BE2C (cell line): ENCODE measurements at regions not wholly inside any gene's neighbourhood (a gene's known extent, or its start where the extent isn't known, plus 50 kb on each side); places are given as distances from the start of the nearest gene placed in this dataset.

Experiments
- DNase-seq: peaks from one replicate; pipeline ENCODE4 v3.0.0-alpha.2; 2020
- H3K27me3 ChIP-seq: fragments of 250-450 bp; sonication (Bioruptor Pico); 2 replicates; pipeline ENCODE4 v1.5.1; 2020; ENCODE audit warnings: mild to moderate bottlenecking
- H3K36me3 ChIP-seq: fragments of 250-450 bp; sonication (Bioruptor Pico); 2 replicates; pipeline ENCODE4 v1.5.1; 2020; ENCODE audit warnings: mild to moderate bottlenecking
- H3K4me1 ChIP-seq: fragments of 250-450 bp; sonication (Bioruptor Pico); 2 replicates; pipeline ENCODE4 v1.5.1; 2020
- H3K4me3 ChIP-seq: 2 replicates; pipeline ENCODE4 v1.5.1; 2011; ENCODE audit warnings: low read depth, low read length
- H3K9me3 ChIP-seq: fragments of 250-450 bp; sonication (Bioruptor Pico); 2 replicates; pipeline ENCODE4 v1.5.1; 2020
- TF ChIP-seq, protein P1 (sequence below): IDR thresholded peaks from 2 replicates; pipeline ENCODE4 v1.5.1; 2012; ENCODE audit warnings: mild to moderate bottlenecking, low read depth, low read length

- Histone ChIP-seq H3K27me3 (no peaks in the 10 kb centered on the region), H3K4me3 (no peak overlapping the region), H3K9me3 (no peaks in the 10 kb centered on the region), H3K4me1 (no peaks in the 10 kb centered on the region), H3K36me3 (no peaks in the 10 kb centered on the region)
- TF ChIP-seq, protein P1, sequence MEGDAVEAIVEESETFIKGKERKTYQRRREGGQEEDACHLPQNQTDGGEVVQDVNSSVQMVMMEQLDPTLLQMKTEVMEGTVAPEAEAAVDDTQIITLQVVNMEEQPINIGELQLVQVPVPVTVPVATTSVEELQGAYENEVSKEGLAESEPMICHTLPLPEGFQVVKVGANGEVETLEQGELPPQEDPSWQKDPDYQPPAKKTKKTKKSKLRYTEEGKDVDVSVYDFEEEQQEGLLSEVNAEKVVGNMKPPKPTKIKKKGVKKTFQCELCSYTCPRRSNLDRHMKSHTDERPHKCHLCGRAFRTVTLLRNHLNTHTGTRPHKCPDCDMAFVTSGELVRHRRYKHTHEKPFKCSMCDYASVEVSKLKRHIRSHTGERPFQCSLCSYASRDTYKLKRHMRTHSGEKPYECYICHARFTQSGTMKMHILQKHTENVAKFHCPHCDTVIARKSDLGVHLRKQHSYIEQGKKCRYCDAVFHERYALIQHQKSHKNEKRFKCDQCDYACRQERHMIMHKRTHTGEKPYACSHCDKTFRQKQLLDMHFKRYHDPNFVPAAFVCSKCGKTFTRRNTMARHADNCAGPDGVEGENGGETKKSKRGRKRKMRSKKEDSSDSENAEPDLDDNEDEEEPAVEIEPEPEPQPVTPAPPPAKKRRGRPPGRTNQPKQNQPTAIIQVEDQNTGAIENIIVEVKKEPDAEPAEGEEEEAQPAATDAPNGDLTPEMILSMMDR = peak; percentile 31; the same call in 1 of the 2 replicates
- no peak for DNase-seq
Observed at GRCh38 chr18:66819235-66819634, 215.3 kb upstream of the CDH19 start.

- TF ChIP-seq, protein P1 = no peak
Observed at GRCh38 chr18:66813138-66813537, 209.2 kb upstream of the CDH19 start.

GRCh38 chr18:66795051-66795450, 191.2 kb upstream of the CDH19 start:
- Histone ChIP-seq H3K36me3 (no peaks in the 10 kb centered on the region), H3K9me3 (no peaks in the 10 kb centered on the region), H3K27me3 (no peaks in the 10 kb centered on the region), H3K4me3 (no peak overlapping the region), H3K4me1 (no peaks in the 10 kb centered on the region)
- TF ChIP-seq, protein P1 = no peak
- no peak for DNase-seq

More at GRCh38 chr18:66813138-66813537, 209.2 kb upstream of the CDH19 start:
- no peak for DNase-seq
- Histone ChIP-seq H3K4me1 (no peaks in the 10 kb centered on the region), H3K27me3 (no peaks in the 10 kb centered on the region), H3K4me3 (no peak overlapping the region), H3K9me3 (no peaks in the 10 kb centered on the region), H3K36me3 (no peaks in the 10 kb centered on the region)

DNA sequence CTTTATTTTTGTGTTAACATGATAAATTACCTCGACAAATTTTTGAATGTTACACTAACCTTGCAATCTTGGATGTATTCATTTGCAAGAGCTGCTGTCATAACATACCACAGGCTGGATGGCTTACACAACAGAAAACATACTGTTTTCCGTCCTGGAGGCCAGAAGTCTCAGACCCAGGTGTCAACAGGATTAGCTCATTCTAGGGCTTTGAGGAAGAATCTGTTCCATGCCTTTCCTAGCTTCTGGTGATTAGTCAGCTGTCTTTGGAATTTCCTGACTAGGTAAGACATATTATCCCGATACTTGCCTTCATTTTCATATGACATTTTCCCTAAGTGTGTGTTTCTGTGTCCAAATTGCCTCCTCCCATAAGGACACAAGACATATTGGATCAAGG, 188.6 kb upstream of the CDH19 start:
- Histone ChIP-seq H3K36me3 (no peaks in the 10 kb centered on the region), H3K9me3 (no peaks in the 10 kb centered on the region), H3K4me1 (no peaks in the 10 kb centered on the region), H3K27me3 (no peaks in the 10 kb centered on the region), H3K4me3 (no peak overlapping the region)
- no peak for DNase-seq
- TF ChIP-seq, protein P1 = no peak

GRCh38 chr18:66780609-66781008, 176.7 kb upstream of the CDH19 start:
- Histone ChIP-seq H3K4me1 (no peaks in the 10 kb centered on the region), H3K36me3 (no peaks in the 10 kb centered on the region), H3K4me3 (no peak overlapping the region), H3K9me3 (no peaks in the 10 kb centered on the region), H3K27me3 (no peaks in the 10 kb centered on the region)
- TF ChIP-seq, protein P1 = no peak
- DNase-seq = no peak

GRCh38 chr18:66778048-66778447, 174.2 kb upstream of the CDH19 start:
- Histone ChIP-seq H3K9me3 (no peaks in the 10 kb centered on the region), H3K4me1 (no peaks in the 10 kb centered on the region), H3K4me3 (no peak overlapping the region), H3K36me3 (no peaks in the 10 kb centered on the region), H3K27me3 (no peaks in the 10 kb centered on the region)
- no peak for DNase-seq
- TF ChIP-seq, protein P1 = no peak
